GM20000 (cell line): ENCODE measurements at regions not wholly inside any gene's neighbourhood (a gene's known extent, or its start where the extent isn't known, plus 50 kb on each side); places are given as distances from the start of the nearest gene placed in this dataset.

Experiments
- DNase-seq: peaks from one replicate; pipeline ENCODE4 v3.0.0; 2012; ENCODE audit warnings: low spot score
- TF ChIP-seq, protein P1 (sequence below): IDR thresholded peaks from 2 replicates; pipeline ENCODE4 v1.5.1; 2012; ENCODE audit warnings: mild to moderate bottlenecking, control low read depth; ENCODE audit errors: extremely low read depth, missing control alignments

- DNase-seq: no peak
- TF ChIP-seq, protein P1, sequence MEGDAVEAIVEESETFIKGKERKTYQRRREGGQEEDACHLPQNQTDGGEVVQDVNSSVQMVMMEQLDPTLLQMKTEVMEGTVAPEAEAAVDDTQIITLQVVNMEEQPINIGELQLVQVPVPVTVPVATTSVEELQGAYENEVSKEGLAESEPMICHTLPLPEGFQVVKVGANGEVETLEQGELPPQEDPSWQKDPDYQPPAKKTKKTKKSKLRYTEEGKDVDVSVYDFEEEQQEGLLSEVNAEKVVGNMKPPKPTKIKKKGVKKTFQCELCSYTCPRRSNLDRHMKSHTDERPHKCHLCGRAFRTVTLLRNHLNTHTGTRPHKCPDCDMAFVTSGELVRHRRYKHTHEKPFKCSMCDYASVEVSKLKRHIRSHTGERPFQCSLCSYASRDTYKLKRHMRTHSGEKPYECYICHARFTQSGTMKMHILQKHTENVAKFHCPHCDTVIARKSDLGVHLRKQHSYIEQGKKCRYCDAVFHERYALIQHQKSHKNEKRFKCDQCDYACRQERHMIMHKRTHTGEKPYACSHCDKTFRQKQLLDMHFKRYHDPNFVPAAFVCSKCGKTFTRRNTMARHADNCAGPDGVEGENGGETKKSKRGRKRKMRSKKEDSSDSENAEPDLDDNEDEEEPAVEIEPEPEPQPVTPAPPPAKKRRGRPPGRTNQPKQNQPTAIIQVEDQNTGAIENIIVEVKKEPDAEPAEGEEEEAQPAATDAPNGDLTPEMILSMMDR: no peak
These were observed 170.2 kb upstream of the LRRC3B start for GRCh38 chr3:26452363-26452762.

DNA sequence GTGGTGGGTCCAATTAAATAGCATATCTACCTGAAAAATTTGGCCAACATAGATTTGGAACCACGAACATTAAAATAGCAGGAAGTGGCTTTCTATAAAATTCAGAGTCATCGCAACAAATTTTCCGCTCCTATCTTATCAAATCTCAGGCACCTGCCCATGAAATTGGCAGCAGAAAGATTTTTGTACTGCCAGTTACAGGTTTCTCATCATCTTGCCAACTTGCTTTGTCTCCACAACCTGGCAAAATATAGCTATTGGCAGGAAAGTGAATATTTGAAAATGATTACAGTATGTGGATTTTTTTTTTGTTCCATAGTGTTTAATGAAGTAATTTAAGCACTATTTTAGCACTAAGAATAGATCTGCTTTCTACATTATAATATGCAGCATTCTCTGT, 161.6 kb upstream of the LRRC3B start:
- TF ChIP-seq, protein P1: no peak
- no peak for DNase-seq

GRCh38 chr3:26472345-26472744, 150.2 kb upstream of the LRRC3B start:
- TF ChIP-seq, protein P1: no peak
- no peak for DNase-seq

DNA sequence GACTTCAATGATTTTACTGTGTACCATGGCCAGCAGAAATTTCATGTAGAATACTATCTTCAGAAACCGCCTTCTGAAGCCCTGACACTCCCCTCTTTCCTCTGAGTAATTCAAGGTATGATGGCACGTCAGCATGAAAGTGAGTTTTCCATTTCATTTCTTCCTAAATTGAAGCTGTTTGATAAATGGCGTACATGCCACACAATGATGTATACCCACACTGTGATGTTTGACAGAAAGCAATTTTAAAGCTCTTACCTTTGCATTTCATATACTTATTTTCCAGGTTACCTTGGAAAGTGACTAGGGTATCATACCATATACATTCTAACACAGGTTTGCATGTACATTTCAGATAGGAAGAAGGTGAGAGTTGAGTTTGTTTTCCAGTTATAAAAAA, 147.9 kb upstream of the LRRC3B start:
- DNase-seq: no peak

GRCh38 chr3:26480377-26480776, 142.2 kb upstream of the LRRC3B start:
- DNase-seq: no peak
- TF ChIP-seq, protein P1: no peak

More for the DNA sequence above, 147.9 kb upstream of the LRRC3B start:
- TF ChIP-seq, protein P1: no peak

GRCh38 chr3:26484140-26484539, 138.4 kb upstream of the LRRC3B start:
- TF ChIP-seq, protein P1: no peak
- no peak for DNase-seq

DNA sequence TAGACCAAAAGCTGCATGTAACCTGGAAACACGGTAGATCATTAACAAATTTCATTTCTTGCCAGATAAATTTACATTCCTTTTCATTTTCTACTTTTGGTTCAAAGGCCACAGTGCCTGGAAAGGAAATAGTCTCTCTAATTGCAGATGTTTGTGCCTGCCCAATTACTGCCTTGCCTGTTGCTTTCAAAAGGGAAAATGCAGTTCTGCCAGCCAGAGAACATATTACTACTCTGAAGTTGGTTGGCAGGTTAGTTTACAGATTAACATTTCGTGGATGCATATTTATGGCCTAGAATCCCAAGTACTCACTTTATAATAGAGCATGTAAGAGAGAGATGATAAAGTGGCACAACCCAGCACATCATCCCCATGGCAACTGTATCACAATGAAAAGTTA, 124.3 kb upstream of the LRRC3B start:
- TF ChIP-seq, protein P1: no peak
- DNase-seq: no peak
